Fibroblast of skin of back (primary cell): ENCODE measurements at regions not wholly inside any gene's neighbourhood (a gene's known extent, or its start where the extent isn't known, plus 50 kb on each side); places are given as distances from the start of the nearest gene placed in this dataset.

Source experiments
- DNase-seq: peaks from one replicate; pipeline ENCODE4 v3.0.0-alpha.2; 2013

DNA sequence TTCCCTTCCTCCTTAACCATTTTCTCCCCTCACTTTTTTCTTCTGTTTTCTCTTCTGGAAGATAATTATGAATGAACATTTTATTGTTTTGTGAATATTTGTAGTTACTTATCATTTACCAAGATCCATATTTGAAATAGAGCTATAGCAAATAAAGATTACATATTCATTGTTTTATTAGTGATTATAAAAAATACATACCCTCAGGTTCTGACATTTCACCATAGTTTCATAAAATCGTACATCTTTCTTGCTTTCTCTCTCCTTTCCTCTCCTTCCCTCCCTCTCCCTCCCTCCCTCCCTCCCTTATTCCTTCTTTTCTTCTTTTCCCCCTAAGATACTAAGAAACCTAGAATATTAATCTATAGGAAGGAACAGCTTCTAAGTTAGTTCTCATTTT, 410.9 kb upstream of the GOLIM4 start:
- DNase-seq = no peak

DNA sequence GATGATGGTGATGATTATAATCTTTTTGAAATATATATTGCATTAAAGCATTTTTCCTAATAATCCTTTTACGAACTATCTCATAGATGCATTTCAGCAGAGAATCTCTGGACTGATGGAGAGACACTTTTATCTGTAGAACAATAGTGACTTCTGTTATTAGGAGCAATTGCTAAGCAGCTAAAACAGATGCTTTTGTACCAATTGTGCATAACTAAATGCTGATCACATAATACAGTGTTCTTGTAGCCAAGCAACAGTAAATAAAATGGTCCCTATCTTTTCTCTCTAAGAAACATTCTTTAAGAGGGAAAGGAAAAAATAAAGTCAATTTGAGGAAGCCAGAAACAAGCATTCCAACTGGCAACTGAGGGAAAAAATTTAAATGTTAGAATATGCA, 405.8 kb upstream of the GOLIM4 start:
- no peak for DNase-seq

DNA sequence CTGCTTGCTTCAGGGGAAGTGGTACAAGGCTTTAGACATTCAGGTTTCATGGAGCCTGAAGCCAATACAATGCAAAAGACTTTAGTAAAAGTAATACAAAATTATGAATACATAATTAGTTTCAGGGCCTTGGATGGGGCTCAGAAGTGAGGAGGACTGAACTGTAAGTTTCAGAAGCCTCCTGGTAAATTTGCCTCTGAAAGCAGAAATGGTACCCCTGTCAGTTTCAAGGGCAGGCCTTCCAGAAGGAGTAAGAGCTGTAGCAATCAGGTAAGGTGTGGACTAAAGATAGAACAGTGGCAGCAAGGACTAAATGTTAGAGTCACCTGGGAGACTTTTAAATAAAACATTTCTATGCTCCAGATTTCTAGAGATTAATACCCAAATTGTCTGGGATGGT, 402.5 kb upstream of the GOLIM4 start:
- no peak for DNase-seq

DNA sequence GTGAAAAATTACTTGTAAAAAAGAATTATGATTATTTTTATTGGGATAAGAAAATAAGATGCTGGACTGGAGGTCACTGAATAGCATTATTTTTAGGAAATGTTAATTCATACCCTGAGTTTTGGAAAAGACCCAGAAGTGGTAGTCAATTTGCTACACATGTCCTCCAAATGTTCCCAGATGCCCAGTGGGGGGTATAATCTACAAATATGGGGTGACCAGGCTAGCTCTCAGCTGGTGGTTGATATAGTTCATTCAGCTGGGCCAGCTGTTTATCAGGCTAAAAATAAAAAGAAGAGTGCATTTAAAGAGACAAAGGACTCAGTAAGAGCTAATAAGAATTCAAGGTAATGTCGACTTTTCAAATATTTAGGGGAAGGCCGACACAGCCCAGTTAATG, 402.0 kb upstream of the GOLIM4 start:
- no peak for DNase-seq

DNA sequence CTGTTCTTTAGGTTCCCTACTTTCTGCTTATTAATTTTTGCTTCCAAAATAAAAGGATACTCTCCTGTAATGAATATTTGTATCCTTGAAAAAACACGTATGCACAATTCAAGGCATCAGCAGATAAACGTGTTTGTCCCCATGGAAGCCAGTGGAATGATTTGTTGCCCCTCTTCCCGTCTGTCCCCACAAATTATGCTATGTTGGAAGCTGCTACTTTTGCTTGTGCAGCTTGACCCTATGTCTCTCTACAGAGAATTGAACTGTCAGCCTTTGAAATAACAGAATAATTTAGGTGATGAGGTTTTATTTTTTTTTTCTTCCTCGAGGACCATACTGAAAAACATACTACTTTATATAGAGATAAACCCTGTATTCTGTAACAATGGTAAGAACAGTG, 401.5 kb upstream of the GOLIM4 start:
- DNase-seq = no peak

DNA sequence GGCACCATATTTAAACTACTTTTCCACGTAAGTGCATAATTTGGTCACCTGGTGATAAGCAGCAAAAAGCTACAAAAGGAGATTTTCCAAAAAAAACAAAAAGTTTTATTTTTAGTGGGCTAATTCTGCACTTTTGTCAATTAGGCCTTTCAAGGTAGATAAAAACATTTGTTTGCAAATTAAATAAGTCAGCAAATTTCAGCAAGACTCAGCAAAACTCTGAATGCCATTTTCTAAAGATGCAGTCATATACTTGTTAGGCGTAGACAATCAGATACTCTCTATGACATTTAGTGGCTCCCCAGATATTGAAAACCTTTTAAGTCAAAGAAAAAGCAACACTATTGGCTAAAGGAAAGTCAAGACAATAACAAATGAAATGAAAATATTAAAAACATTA, 400.2 kb upstream of the GOLIM4 start:
- DNase-seq = no peak

DNA sequence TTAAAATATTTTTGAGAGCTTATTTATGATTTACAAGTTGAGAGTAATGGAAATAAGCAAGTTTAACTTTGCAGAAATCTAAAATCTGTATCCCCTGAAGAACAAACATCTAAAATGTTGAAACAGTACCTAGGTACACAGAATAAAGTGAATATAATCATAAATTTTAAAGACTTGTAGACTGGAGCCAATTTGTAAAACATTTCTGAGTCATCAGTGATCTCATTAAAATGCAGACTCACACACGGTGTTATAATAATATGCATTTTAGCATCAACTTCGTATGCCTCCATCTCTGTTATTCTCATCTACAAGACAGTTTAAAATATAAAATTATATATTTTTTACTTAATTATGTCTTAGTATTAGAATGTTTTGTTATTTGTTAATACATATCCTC, 399.5 kb upstream of the GOLIM4 start:
- DNase-seq = no peak

DNA sequence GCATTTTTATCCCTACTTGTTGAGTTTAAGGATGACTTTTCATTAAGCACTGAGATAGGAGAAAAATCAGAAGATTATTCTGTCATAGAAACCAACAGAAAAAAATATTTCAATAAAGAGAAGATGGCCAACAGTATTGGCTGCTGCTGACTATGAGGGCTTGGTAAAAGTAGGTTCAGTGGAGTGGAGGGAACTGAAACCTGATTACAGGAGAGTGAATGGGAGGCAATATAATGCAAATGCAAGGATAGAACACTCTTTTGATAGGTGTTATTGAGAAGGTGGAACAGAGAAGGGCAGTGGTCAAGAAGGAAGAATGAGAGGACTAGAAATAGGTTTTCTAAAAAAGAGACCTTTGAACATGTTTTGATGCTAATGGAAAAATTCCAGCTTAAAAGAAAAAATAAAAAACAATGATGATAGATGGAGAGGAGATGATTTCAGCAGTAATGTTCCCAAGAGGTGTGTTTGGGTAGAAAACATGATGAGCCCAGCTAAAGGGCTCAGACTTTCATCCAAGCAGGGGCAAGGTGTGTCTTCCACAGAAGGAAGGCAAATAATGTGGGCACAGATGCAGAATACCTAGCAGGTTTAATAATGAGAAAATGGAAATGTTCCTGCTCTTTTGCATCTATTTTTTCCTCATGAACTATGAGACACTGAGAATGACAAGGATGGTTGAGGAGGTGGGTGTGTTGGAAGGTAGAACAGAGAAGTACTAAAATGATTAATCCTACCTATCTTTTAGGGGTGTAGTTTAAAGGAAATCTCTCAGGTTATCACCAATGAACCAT, 397.9 kb upstream of the GOLIM4 start:
- DNase-seq = no peak

DNA sequence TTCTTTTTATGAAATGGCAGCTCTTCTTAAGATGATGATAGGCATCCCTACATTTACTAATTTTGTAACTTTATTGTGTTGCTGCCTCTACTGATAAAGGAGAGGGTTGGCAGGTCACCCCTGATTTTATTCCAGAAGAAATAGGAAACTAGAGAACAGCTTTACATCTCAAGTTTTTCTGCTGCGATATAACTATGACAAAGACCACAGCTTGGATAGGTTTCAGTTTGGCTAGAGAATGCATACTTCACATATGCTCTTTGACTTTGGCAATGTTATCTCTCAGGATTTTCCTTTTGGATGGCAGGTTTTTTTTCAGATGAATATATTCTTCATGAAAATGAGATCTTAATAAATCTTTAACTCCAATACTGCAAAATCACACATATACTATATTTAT, 395.3 kb upstream of the GOLIM4 start:
- DNase-seq = no peak

DNA sequence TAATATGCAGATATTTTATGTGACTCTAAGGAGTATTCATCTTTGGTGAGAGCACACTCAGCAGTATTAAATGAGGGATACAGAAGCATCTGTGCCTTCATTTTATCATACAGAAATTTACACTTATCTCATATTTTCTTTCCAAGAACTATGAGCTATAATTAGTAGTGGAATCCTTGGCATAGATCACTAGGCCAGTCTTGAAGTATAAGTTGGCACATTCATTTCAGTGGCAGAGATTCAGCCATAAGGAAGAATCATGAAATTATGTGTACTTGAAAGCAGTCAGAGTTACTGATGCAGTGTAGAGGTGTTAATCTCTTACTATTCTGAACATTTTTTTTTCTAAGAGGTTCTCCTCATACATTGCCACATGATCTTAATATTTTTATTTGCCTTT, 393.6 kb upstream of the GOLIM4 start:
- no peak for DNase-seq

DNA sequence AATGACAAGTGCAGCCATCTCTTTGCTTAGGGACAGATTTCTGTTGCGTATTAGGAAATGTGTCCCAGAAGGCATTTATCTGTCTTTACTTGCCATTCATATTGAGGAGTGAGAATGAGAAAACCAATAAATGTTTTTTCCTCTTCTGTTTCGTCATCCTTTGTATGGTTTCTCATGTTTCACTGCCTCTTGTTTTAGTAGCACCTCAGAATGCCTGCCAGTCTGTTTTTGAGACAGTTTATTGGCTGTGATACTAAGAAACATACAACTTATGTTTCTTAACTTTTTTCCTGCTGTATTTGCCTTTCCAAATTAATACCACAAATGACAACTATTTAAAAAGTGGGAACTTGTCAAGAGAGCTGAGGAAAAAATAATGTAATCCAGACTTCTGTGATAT, 390.2 kb upstream of the GOLIM4 start:
- no peak for DNase-seq

DNA sequence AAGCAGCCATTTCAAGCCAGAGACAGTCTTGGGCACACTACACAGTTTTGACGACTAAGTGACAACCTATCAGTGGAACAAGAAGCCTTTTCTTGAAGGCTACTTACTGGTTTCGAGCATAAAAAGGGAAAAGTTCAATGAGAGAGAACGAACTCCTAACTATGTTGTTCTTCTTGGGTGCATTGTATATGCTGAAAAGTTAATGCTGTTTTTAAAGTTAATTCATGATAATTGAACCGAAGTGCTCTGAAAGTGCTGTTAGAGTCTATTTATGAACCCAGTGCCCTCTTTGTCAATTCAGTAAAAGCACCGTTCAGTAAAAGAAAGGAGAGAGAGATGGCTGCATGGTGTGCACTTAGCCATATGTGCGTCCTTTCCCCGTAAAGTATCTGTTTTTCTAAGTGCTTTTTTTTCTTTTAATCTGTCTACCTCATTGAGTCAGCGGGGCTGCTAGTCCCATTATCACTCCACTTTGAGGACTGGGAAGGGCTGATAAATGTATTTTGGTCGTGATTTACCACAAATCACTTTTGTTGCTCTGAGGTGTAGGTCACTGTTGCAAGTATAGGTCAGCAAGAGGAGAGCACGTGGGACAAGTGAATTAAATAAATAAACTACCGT, 380.7 kb upstream of the GOLIM4 start:
- DNase-seq = no peak

DNA sequence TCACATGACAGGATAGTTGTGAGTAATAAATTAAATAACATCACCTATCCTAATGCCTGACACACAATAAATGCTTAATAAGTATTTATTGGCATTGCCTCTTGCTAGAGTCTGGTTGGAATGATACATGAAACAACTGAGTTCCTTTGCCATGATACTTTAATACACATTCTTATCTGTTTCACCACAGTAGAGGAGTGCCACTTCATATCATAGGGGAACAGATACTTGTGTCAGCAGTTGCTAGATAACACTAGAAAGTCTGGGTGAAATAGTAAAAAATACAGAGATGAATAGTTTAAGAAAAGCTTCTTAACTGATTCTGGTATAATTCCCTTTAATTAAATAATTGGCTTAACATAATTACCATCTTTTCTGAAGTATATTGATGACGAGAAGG, 380.0 kb upstream of the GOLIM4 start:
- DNase-seq = no peak

DNA sequence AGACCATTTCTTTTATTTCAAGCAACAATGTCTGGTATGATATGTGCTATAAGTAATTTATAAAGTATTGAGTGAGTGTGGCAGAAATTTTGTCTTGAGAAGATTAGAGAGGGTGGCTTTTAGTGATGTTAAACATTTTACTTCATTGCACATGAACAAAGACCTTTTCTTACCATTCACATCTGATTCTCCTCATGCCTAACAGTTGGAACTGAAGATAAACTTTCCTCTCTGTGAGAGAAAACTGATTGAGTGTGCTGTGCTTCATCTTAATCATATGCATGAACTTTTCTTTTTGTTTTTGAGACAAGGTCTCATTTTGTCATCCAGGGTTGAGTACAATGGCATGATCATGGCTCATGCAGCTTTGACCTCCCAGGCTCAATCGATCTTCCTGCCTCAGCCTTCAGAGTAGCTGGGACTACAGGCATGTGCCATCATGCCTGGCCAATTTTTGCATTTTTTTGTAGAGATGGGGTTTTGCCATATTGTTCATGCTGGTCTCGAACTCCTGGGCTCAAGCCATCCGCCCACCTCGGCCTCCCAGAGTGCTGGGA, 377.7 kb upstream of the GOLIM4 start:
- DNase-seq = no peak

DNA sequence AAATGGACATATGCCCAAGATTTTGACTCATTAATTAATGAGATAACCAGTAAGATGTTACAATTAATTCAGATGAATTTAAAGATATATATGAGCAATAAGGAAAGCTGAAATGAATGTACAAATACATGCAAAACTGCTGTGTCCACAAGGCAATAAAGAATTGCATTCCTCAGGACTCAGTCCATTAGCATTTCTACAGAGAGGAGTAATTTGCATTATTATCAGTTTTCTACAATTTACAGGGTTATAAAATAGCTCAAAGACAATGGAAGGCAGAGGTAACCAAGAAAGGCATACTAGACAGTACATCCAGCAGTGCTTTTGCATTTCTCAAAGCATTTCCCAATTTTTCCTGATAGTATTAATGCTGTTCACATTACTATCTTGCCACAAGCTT, 377.1 kb upstream of the GOLIM4 start:
- DNase-seq = no peak

DNA sequence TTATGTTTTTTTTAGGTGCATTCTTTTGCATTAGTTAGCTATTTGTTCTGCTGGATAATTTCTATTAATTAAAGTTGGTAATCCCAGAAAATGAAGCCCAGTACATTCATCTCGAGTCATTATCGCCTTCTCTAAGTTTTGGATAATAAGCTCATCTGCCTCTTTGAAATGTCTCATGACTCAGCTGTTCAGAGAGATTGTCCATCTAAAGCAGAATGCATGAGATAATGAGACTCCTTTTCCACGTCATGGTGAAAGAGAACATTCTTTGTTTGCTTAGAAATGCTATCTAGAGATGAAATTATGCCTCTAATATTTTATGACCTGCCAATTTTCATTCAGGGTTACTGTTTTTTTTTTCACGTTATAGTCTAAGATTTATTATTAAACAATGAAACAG, 374.7 kb upstream of the GOLIM4 start:
- no peak for DNase-seq

DNA sequence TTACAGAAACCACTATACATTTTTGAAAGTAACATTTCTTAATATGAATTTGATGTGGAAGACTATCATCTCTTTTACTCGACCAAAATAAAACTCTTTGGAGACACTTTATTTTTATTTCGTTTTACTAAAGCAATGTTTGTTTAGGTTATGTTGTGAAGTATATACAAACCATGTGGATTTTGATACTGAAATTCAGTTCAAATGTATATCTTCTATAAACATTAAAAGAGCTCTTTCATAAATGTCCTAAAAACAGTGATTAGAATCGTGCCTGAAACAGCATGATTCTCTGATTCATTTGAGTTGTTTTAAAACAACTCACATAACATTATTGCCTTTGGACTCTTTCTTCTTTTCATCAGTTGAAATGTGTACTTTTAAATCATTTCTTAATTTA, 373.7 kb upstream of the GOLIM4 start:
- DNase-seq = no peak

DNA sequence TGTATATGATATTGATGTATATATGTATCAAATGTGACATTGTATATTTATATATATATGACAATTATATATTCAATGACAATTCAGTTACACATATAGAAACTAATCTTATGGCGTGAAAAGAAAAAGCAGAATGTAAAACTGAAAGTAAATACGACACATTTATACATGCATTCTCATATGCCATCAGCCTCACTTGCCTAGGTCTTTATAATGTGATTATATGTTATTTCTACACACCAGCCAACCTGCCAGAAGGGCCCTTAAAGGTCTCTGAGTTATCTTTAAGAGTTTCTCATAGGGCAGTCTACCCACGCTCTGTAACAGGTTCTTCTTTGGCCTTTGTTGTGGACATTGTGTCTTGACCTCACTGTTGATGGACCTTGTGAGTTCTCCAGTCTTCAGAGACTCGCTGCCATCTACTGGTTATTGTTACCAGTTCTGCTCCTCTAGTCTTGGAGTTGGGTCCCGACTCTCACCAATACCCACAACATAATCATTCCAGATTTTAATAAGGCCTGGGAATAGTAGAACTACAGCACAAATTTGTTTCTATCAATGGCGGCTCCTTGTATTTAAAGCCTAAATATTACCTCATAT, 371.5 kb upstream of the GOLIM4 start:
- peak; percentile 38 for DNase-seq

DNA sequence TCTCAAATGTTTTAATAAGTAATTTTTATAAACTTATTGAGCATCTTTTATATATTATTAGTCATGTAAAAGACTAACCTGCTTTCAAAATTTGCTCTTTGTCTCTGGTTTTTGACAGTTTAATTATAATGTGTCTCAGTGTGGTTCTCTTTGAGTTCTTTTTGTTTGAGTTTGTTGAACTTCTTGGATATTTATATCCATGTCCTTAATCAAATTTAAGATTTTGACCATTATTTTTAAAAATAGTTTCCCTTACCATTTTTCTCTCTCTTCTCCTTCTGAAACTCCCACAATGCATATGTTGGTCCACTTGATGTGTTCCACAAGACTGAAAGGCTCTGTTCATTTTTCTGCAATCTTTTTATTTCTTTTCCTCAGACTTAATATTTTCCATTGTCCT, 366.1 kb upstream of the GOLIM4 start:
- no peak for DNase-seq

DNA sequence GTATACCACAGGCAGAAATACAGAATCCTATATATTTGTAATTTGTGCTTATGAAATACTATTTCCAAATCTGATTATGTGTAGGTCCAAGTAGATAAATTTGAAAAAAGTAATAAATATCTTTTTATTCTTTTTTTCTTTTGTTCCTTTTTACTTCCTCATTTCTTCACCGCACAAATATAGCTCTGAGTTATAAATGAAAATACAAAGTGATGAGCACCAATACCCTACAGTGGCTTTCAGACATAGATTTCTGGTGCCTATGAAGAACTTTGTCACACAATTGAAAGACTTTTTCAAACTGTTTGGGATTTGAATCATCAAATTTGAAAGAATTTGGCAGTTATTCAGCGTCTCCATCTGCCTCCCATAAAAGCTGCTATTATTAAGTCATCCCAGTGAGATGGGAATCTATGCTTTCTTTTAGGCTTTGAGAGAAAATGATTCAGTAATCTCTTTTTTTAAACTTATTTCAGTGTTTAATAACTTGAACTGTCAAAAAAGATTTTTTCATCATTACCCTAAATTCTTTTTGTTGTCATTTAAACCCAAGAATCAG, 363.6 kb upstream of the GOLIM4 start:
- peak; percentile 65 for DNase-seq

DNA sequence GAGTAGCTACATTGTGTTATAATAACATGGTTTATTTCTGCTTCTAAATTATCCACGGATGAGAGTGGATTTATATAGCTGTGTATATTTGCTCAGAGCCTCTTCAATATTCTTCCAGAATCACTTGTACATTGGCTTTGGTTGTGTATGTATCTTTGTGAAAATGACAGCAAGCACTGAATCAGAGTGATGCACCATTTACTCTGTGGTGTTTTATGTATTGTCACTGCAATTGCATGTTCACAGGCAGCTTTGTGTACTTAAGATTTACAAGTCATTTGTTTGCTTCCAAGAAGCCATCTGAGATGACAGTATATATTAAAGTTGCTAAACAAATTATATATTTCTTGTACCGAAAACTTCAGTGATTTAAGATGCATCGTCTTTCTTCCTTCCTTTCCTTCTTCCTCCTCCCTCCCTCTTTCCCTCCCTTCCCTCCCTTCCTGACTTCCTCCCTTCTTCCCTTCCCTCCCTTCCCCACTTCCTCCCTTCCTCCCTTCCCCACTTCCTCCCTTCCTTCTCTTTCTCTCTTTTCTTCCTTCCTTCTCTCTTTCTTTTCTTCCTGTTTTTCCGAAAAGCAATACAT, 362.3 kb upstream of the GOLIM4 start:
- DNase-seq = no peak

DNA sequence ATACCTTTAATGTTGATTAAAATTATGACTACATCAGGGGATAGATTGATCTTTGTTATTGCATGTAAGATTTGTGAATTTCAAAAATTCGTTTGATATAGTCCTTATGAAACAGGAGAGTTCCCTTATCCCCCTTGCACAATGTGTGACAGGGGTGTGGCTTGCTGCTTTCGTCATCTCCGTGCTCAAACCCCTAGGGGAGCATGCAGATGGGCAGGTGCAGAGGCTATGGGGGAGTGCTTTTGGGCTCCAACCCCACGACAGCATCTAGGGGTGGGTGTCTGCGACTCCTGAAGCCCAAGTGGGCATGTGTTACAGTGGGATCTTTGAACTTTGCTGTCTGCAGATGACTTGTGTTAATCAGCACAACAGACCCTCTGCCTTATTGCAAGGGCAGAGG, 360.1 kb upstream of the GOLIM4 start:
- DNase-seq = no peak

DNA sequence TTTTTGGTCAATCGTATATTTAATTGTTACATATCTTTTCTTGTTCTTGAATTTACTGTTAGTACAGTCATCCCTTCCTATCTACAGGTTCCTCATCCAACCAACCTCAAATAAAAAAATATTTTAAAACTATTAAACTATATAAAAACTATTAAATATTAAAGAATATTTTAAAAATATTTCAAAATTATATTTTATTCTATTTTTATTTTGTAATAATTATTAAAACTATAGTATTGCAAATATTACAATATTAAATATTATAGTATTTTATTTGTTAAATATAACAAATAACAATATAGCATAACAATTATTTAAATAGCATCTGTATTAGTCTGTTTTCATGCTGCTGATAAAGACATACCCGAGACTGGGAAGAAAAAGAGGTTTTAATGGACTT, 357.9 kb upstream of the GOLIM4 start:
- no peak for DNase-seq
